Hepatocyte (in vitro differentiated cells): ENCODE measurements at regions not wholly inside any gene's neighbourhood (a gene's known extent, or its start where the extent isn't known, plus 50 kb on each side); places are given as distances from the start of the nearest gene placed in this dataset.

Experiments used
- EZH2 ChIP-seq: fragments of 200-600 bp; sonication (generic); IDR thresholded peaks from 2 replicates; pipeline ENCODE4 v1.6.1; 2016; ENCODE audit warnings: antibody characterized with exemption, mild to moderate bottlenecking, borderline replicate concordance
- EZH2phosphoT487 ChIP-seq: fragments of 200-600 bp; sonication (generic); IDR thresholded peaks from one replicate; pipeline ENCODE4 v1.6.1; 2018; ENCODE audit warnings: antibody characterized with exemption, mild to moderate bottlenecking, low read depth, moderate library complexity; ENCODE audit not compliant: unreplicated experiment, severe bottlenecking
- TF ChIP-seq, protein P1 (sequence below): fragments of 200-600 bp; sonication (generic); IDR thresholded peaks from 2 replicates; pipeline ENCODE4 v1.5.1; 2016; ENCODE audit warnings: antibody characterized with exemption, mild to moderate bottlenecking; ENCODE audit not compliant: poor library complexity

DNA sequence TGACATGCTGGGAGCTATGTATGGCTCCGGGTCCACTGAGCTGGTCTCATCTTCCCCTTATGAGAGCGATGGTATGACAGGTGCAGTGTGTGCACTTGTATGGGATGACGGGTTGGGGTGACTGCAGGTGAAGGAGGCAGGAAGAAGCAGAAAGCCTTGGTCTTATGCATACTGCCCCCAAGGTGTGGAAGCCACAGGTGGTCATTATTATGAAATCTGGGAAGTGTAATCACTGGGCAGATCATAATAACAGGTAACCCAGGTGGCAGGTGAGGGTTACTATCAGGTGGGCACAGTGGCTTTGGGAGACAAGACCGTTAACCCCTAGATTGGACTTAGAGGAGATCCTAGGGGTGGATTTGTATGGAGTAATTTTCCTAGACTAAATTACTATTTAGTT, 118.0 kb downstream of the RFC3 start:
- TF ChIP-seq EZH2: no peak
- TF ChIP-seq, protein P1, sequence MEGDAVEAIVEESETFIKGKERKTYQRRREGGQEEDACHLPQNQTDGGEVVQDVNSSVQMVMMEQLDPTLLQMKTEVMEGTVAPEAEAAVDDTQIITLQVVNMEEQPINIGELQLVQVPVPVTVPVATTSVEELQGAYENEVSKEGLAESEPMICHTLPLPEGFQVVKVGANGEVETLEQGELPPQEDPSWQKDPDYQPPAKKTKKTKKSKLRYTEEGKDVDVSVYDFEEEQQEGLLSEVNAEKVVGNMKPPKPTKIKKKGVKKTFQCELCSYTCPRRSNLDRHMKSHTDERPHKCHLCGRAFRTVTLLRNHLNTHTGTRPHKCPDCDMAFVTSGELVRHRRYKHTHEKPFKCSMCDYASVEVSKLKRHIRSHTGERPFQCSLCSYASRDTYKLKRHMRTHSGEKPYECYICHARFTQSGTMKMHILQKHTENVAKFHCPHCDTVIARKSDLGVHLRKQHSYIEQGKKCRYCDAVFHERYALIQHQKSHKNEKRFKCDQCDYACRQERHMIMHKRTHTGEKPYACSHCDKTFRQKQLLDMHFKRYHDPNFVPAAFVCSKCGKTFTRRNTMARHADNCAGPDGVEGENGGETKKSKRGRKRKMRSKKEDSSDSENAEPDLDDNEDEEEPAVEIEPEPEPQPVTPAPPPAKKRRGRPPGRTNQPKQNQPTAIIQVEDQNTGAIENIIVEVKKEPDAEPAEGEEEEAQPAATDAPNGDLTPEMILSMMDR: no peak
- TF ChIP-seq EZH2phosphoT487: no peak
